PC-3 (cell line): ENCODE measurements at regions not wholly inside any gene's neighbourhood (a gene's known extent, or its start where the extent isn't known, plus 50 kb on each side); places are given as distances from the start of the nearest gene placed in this dataset.

ENCODE experiments used
- ATAC-seq: fragments of 200-7000 bp; cut with Tn5 transposase; 2 replicates; pipeline ENCODE4 v1.9.1; 2020; ENCODE audit warnings: mild to moderate bottlenecking, moderate library complexity
- BruUV-seq: library from RNA; stranded (reverse); fragments of 400-500 nt; replicated peaks from 2 replicates; lab custom pipeline; 2021; lab: Mats Ljungman, UMichigan
- CTCF ChIA-PET: fragments of 300-600 bp; sonication (Branson Sonifier 250); formaldehyde crosslinking; loops from one replicate; lab custom pipeline; 2022; ENCODE audit warnings: antibody characterized with exemption; lab: Charles Lee
- POLR2A ChIA-PET: fragments of 300-600 bp; sonication (Branson Sonifier 250); formaldehyde crosslinking; loops from one replicate; lab custom pipeline; 2022; ENCODE audit warnings: antibody characterized with exemption; ENCODE audit not compliant: unreplicated experiment; lab: Charles Lee
- DNase-seq: peaks from one replicate; pipeline ENCODE4 v3.0.0-alpha.2; 2015
- H2AFZ ChIP-seq: fragments of 300-600 bp; sonication (generic); 2 replicates; pipeline ENCODE4 v1.6.0; 2016; ENCODE audit warnings: antibody characterized with exemption, low read length
- H3F3A ChIP-seq: fragments of 300-600 bp; sonication (generic); one replicate; pipeline ENCODE4 v1.6.0; 2017; ENCODE audit warnings: antibody characterized with exemption, low read length, control low read depth, mild to moderate bottlenecking; ENCODE audit not compliant: unreplicated experiment
- H3K27ac ChIP-seq: fragments of 300-600 bp; sonication (generic); 2 replicates; pipeline ENCODE4 v1.5.1; 2016; ENCODE audit warnings: mild to moderate bottlenecking, low read length
- H3K27me3 ChIP-seq: fragments of 300-600 bp; sonication (generic); 2 replicates; pipeline ENCODE4 v1.6.1; 2016; ENCODE audit warnings: low read length, mixed read lengths
- H3K36me3 ChIP-seq: fragments of 300-600 bp; sonication (generic); 2 replicates; pipeline ENCODE4 v1.6.1; 2016; ENCODE audit warnings: low read depth, mixed run types, low read length, mixed read lengths
- H3K4me1 ChIP-seq: fragments of 300-600 bp; sonication (generic); 2 replicates; pipeline ENCODE4 v1.5.1; 2016; ENCODE audit warnings: low read length; ENCODE audit not compliant: insufficient read depth
- H3K4me2 ChIP-seq: fragments of 300-600 bp; sonication (generic); 2 replicates; pipeline ENCODE4 v1.6.0; 2016; ENCODE audit warnings: low read length
- H3K4me3 ChIP-seq: fragments of 300-600 bp; sonication (generic); 2 replicates; pipeline ENCODE4 v1.5.1; 2016; ENCODE audit warnings: mild to moderate bottlenecking, low read length, mixed read lengths
- H3K79me2 ChIP-seq: fragments of 300-600 bp; sonication (generic); 2 replicates; pipeline ENCODE4 v1.6.1; 2017; ENCODE audit warnings: low read length, mixed read lengths
- H3K9ac ChIP-seq: fragments of 300-600 bp; sonication (generic); 2 replicates; pipeline ENCODE4 v1.6.0; 2016; ENCODE audit warnings: mild to moderate bottlenecking, low read length
- H3K9me2 ChIP-seq: fragments of 300-600 bp; sonication (generic); replicated peaks from 2 replicates; pipeline ENCODE4 v1.6.1; 2016; ENCODE audit warnings: mixed run types, low read length, mixed read lengths
- H3K9me3 ChIP-seq: fragments of 300-600 bp; sonication (generic); 2 replicates; pipeline ENCODE4 v1.6.1; 2016; ENCODE audit warnings: low read length, mixed read lengths
- H4K20me1 ChIP-seq: fragments of 300-600 bp; sonication (generic); 2 replicates; pipeline ENCODE4 v1.6.1; 2016; ENCODE audit warnings: low read length, mixed read lengths
- EZH2 ChIP-seq: fragments of 300-600 bp; sonication (generic); IDR thresholded peaks from one replicate; pipeline ENCODE4 v1.6.1; 2017; ENCODE audit warnings: antibody characterized with exemption, mild to moderate bottlenecking, low read length; ENCODE audit not compliant: unreplicated experiment
- EZH2phosphoT487 ChIP-seq: fragments of 300-600 bp; sonication (generic); IDR thresholded peaks from 2 replicates; pipeline ENCODE4 v1.6.1; 2018; ENCODE audit warnings: mild to moderate bottlenecking, antibody characterized with exemption, low read length, borderline replicate concordance
- intact Hi-C: fragments of 100-400 bp; cut with micrococcal nuclease; formaldehyde crosslinking; loops from 2 replicates; pipeline ENCODE4 v1.9.0; 2023
- TF ChIP-seq, protein P1 (sequence below): fragments of 300-600 bp; sonication (generic); conservative IDR thresholded peaks from 2 replicates; pipeline ENCODE4 v1.5.1; 2017; ENCODE audit warnings: antibody characterized with exemption, low read depth, mild to moderate bottlenecking, low read length

DNA sequence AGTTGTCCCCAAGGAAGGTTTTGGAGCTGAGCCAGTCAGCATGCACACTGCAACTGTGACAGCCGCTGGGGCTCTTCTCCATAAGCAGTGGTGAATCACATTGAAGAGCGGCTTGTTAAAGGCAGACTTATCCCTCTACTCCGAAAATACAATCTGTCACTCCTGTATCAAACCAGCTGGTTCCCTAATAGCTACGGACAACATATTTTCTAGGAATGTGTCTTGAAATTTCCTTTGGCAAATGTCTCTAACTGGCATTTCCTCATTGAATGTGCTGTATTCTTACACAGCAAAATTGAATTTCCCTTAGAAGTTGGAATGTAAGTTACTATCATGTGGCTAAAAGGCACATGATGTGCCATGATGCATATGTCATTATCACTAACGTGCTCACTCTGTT is 104.0 kb upstream of the GPR12 start:
- Histone ChIP-seq H3F3A (no peaks in the 10 kb centered on the region), H3K36me3 (no peaks in the 10 kb centered on the region), H3K27me3 (0 out of 2 replicates have a peak, but pooled peaks cover 3% of the 10 kb centered on the region), H2AFZ (no peak overlapping the region), H3K9me2 (no peaks in the 10 kb centered on the region), H4K20me1 (no peaks in the 10 kb centered on the region), H3K4me1 (no peaks in the 10 kb centered on the region), H3K79me2 (no peaks in the 10 kb centered on the region), H3K9me3 (no peaks in the 10 kb centered on the region), H3K9ac (no peak overlapping the region), H3K4me2 (no peak overlapping the region), H3K4me3 (no peak overlapping the region), H3K27ac (no peak overlapping the region)
- ChIA-PET CTCF (no interaction called here), POLR2A (no interaction called here)
- BruUV-seq: no TSS peak
- intact Hi-C loops: no loop called here
- TF ChIP-seq EZH2: no peak
- no peak for TF ChIP-seq EZH2phosphoT487
- TF ChIP-seq, protein P1, sequence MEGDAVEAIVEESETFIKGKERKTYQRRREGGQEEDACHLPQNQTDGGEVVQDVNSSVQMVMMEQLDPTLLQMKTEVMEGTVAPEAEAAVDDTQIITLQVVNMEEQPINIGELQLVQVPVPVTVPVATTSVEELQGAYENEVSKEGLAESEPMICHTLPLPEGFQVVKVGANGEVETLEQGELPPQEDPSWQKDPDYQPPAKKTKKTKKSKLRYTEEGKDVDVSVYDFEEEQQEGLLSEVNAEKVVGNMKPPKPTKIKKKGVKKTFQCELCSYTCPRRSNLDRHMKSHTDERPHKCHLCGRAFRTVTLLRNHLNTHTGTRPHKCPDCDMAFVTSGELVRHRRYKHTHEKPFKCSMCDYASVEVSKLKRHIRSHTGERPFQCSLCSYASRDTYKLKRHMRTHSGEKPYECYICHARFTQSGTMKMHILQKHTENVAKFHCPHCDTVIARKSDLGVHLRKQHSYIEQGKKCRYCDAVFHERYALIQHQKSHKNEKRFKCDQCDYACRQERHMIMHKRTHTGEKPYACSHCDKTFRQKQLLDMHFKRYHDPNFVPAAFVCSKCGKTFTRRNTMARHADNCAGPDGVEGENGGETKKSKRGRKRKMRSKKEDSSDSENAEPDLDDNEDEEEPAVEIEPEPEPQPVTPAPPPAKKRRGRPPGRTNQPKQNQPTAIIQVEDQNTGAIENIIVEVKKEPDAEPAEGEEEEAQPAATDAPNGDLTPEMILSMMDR: no peak
- ATAC-seq (no peak), DNase-seq (no peak)

DNA sequence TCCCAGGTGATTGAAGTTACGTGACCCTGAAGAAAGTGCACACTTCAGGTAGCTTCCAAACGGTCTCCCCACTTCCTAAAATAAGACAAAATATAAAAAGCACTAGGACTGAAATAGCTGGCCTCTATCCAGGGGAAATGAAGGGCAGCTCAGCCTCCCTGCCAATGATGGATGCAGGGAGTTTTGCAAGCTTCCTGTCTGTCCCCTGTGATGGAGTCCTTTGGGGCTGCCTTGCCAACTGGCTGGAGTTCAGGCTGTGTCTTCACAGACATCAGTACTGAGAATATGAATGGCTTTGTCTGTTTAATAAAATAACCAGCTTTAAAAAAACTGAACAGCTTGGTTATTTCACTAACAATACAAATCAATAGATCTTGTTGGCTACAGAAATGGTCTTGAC is 101.4 kb upstream of the GPR12 start:
- no peak overlapping the region for H3K4me3 ChIP-seq
- TF ChIP-seq EZH2: no peak
- no peak for TF ChIP-seq EZH2phosphoT487
- TF ChIP-seq, protein P1: no peak

GRCh38 chr13:26855921-26856320 is 95.3 kb upstream of the GPR12 start:
- no TSS peak for BruUV-seq
- H3K36me3 ChIP-seq: no peaks in the 10 kb centered on the region
- H3K27me3 ChIP-seq: peaks cover 71% of the 10 kb centered on the region
- POLR2A ChIA-PET: no interaction called here
- DNase-seq: no peak
- H3K4me3 ChIP-seq: no peak overlapping the region
- H3K4me2 ChIP-seq: no peak overlapping the region
- H3K9ac ChIP-seq: no peak overlapping the region
- no peak for ATAC-seq
- no peaks in the 10 kb centered on the region for H3K79me2 ChIP-seq
- no peaks in the 10 kb centered on the region for H3K4me1 ChIP-seq
- no peaks in the 10 kb centered on the region for H3F3A ChIP-seq
- H3K9me2 ChIP-seq: no peaks in the 10 kb centered on the region
- H4K20me1 ChIP-seq: no peaks in the 10 kb centered on the region
- H2AFZ ChIP-seq: no peak overlapping the region
- TF ChIP-seq, protein P1: no peak
- no peak for TF ChIP-seq EZH2phosphoT487
- no peak for TF ChIP-seq EZH2
- CTCF ChIA-PET: no interaction called here
- no peaks in the 10 kb centered on the region for H3K9me3 ChIP-seq
- H3K27ac ChIP-seq: no peak overlapping the region
- intact Hi-C loops: no loop called here

More for the DNA sequence above, 101.4 kb upstream of the GPR12 start:
- DNase-seq (no peak), ATAC-seq (no peak)
- Histone ChIP-seq H3K9me3 (no peaks in the 10 kb centered on the region), H3K4me2 (no peak overlapping the region), H3K79me2 (no peaks in the 10 kb centered on the region), H3F3A (no peaks in the 10 kb centered on the region), H4K20me1 (no peaks in the 10 kb centered on the region), H3K4me1 (no peaks in the 10 kb centered on the region), H3K27me3 (peaks cover 16% of the 10 kb centered on the region), H3K27ac (no peak overlapping the region), H3K9me2 (no peaks in the 10 kb centered on the region), H3K36me3 (no peaks in the 10 kb centered on the region), H3K9ac (no peak overlapping the region), H2AFZ (no peak overlapping the region)
- intact Hi-C loops: no loop called here
- ChIA-PET CTCF (no interaction called here), POLR2A (no interaction called here)
- no TSS peak for BruUV-seq
